H1 (cell line): ENCODE measurements at regions not wholly inside any gene's neighbourhood (a gene's known extent, or its start where the extent isn't known, plus 50 kb on each side); places are given as distances from the start of the nearest gene placed in this dataset.

Experiments
- CHD2 ChIP-seq: IDR thresholded peaks from 2 replicates; pipeline ENCODE4 v1.6.1; 2012; ENCODE audit warnings: low read length, improper control_type of control experiment
- EP300 ChIP-seq, 2 experiments: IDR thresholded peaks; 1 replicate in 1 of 2; 2 replicates in 1 of 2; pipeline ENCODE4 v1.6.1; 2011 to 2012; ENCODE audit warnings: low read depth in 2 of 2, low read length in 2 of 2, mild to moderate bottlenecking in 2 of 2, borderline replicate concordance in 1 of 2, inconsistent platforms in 1 of 2, moderate library complexity in 1 of 2
- RAD21 ChIP-seq, 2 experiments: IDR thresholded peaks in 1 of 2; conservative IDR thresholded peaks in 1 of 2; 2 replicates each; pipeline ENCODE4 v1.6.1; 2011; ENCODE audit warnings: low read depth in 2 of 2, low read length in 2 of 2, improper control_type of control experiment in 1 of 2, inconsistent platforms in 1 of 2, mild to moderate bottlenecking in 1 of 2, moderate library complexity in 1 of 2
- RBBP5 ChIP-seq: IDR thresholded peaks from 2 replicates; pipeline ENCODE4 v1.7.1; 2012; ENCODE audit warnings: low read depth, mild to moderate bottlenecking, inconsistent platforms, low read length, moderate library complexity, borderline replicate concordance
- TF ChIP-seq, protein P1 (sequence below), 3 experiments: IDR thresholded peaks; 1 replicate in 2 of 3; 2 replicates in 1 of 3; pipeline versions ENCODE4 v1.5.1 to v1.6.1; 2011; ENCODE audit warnings: low read length in 3 of 3, mild to moderate bottlenecking in 3 of 3, inconsistent platforms in 2 of 3, low read depth in 1 of 3, moderate library complexity in 1 of 3; ENCODE audit not compliant: insufficient read depth in 1 of 3; ENCODE audit errors: control extremely low read depth in 1 of 3
- TF ChIP-seq, protein P2 (sequence below): IDR thresholded peaks from 2 replicates; pipeline ENCODE4 v1.6.1; 2012; ENCODE audit warnings: inconsistent platforms
- TF ChIP-seq, protein P3 (sequence below): IDR thresholded peaks from 2 replicates; pipeline ENCODE4 v1.6.1; 2012; ENCODE audit warnings: inconsistent platforms

DNA sequence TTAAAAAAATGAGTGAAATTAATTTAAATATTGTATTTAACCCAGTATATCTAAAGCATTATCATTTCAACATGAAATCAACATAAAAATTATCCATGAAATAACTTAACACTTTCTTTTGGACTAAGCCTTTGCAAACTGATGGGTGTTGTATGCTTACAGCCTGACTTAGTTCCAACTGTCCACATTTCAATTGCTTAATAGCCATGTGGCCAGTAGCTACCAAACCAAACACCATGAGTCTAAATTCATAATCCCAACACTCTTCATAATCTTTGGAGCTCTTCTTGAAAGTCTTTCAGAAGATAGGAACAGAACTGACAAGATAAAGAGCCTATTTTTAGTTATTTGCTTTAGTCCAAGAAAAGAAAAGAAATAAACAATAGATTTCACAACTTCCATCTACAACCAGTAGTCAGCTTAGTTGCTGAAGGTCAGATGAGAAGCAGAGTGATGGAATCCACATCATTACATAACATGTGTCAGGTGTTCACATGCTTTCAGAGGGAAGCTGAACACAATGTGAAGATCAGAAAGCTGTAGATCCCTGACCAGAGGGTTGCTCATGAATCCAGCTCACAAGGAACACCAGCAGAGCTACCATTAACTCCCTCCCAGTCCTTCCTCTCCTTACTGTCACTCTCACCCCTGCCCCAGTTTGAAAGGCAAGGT lies 144.0 kb upstream of the ZNF648 start:
- TF ChIP-seq RAD21 (IDR thresholded peaks at IDR 0.05 in 1 of 2, conservative IDR thresholded peaks at IDR 0.05 in 1 of 2; ENCODE audit: low read depth in 2 of 2, low read length in 2 of 2) (no peak), CHD2 (no peak), EP300 (IDR thresholded peaks at IDR 0.05; ENCODE audit: borderline replicate concordance in 1 of 2, low read depth in 2 of 2, low read length in 2 of 2) (no peak), RBBP5 (no peak)
- TF ChIP-seq, protein P1, sequence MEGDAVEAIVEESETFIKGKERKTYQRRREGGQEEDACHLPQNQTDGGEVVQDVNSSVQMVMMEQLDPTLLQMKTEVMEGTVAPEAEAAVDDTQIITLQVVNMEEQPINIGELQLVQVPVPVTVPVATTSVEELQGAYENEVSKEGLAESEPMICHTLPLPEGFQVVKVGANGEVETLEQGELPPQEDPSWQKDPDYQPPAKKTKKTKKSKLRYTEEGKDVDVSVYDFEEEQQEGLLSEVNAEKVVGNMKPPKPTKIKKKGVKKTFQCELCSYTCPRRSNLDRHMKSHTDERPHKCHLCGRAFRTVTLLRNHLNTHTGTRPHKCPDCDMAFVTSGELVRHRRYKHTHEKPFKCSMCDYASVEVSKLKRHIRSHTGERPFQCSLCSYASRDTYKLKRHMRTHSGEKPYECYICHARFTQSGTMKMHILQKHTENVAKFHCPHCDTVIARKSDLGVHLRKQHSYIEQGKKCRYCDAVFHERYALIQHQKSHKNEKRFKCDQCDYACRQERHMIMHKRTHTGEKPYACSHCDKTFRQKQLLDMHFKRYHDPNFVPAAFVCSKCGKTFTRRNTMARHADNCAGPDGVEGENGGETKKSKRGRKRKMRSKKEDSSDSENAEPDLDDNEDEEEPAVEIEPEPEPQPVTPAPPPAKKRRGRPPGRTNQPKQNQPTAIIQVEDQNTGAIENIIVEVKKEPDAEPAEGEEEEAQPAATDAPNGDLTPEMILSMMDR (IDR thresholded peaks at IDR 0.05; ENCODE audit: control extremely low read depth in 1 of 3, insufficient read depth in 1 of 3, low read depth in 1 of 3, low read length in 3 of 3), result no peak
- TF ChIP-seq, protein P2, sequence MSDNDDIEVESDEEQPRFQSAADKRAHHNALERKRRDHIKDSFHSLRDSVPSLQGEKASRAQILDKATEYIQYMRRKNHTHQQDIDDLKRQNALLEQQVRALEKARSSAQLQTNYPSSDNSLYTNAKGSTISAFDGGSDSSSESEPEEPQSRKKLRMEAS, result no peak
- TF ChIP-seq, protein P3, sequence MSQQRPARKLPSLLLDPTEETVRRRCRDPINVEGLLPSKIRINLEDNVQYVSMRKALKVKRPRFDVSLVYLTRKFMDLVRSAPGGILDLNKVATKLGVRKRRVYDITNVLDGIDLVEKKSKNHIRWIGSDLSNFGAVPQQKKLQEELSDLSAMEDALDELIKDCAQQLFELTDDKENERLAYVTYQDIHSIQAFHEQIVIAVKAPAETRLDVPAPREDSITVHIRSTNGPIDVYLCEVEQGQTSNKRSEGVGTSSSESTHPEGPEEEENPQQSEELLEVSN, result no peak
